K562 (cell line): ENCODE measurements at regions not wholly inside any gene's neighbourhood (a gene's known extent, or its start where the extent isn't known, plus 50 kb on each side); places are given as distances from the start of the nearest gene placed in this dataset.

ENCODE experiments used
- ATAC-seq: fragments of 200-7000 bp; cut with Tn5 transposase; 3 replicates; pipeline ENCODE4 v1.9.1; 2020; ENCODE audit warnings: moderate library complexity
- BruUV-seq: library from RNA; stranded (reverse); fragments of 400-500 nt; replicated peaks from 2 replicates; lab custom pipeline; 2021; lab: Mats Ljungman, UMichigan
- CTCF ChIA-PET: fragments of 300-600 bp; formaldehyde crosslinking; extraction: SDS; loops from one replicate; lab custom pipeline; 2021; ENCODE audit warnings: low intra/inter-chr PET ratio; lab: Yijun Ruan, JAX
- POLR2A ChIA-PET: fragments of 300-600, 350-650 bp; sonication (Branson Sonifier 250); formaldehyde crosslinking; extraction: SDS; loops from one replicate; lab custom pipeline; 2021; ENCODE audit warnings: antibody characterized with exemption, inconsistent platforms; lab: Yijun Ruan, JAX
- DNase-seq, 4 experiments: peaks; one replicate each; pipeline versions ENCODE4 v3.0.0 to v3.0.0-alpha.2; 2011 to 2018; ENCODE audit warnings: low spot score in 3 of 4, mixed read lengths in 3 of 4; ENCODE audit errors: extremely low read depth in 1 of 4
- FAIRE-seq: peaks from 2 replicates; lab custom pipeline; 2011; peaks lifted over from hg19 to GRCh38; lab: Jason Lieb, UNC
- H2AFZ ChIP-seq: 2 replicates; pipeline ENCODE4 v1.6.0; 2011; ENCODE audit warnings: low read depth, low read length, control low read depth, inconsistent platforms
- H3K27ac ChIP-seq: fragments of 200-600 bp; 3 replicates; pipeline ENCODE4 v1.8.0; 2011; ENCODE audit warnings: low read depth, mild to moderate bottlenecking, control low read depth, inconsistent platforms, low read length, moderate library complexity, mixed read lengths; ENCODE audit errors: extremely low read depth
- H3K27me3 ChIP-seq, 2 experiments: fragments of 300-600 bp in 1 of 2; 2 replicates in 1 of 2; 3 replicates in 1 of 2; pipeline versions ENCODE4 v1.6.0 to v1.8.0; 2011; ENCODE audit warnings: inconsistent platforms in 2 of 2, low read length in 2 of 2, mild to moderate bottlenecking in 1 of 2, mixed read lengths in 1 of 2, moderate library complexity in 1 of 2; ENCODE audit not compliant: control insufficient read depth in 2 of 2, insufficient read depth in 2 of 2
- H3K36me3 ChIP-seq: fragments of 300-600 bp; 3 replicates; pipeline ENCODE4 v1.8.0; 2011; ENCODE audit warnings: mild to moderate bottlenecking, low read length, inconsistent platforms; ENCODE audit not compliant: control insufficient read depth, insufficient read depth
- H3K4me1 ChIP-seq, 2 experiments: fragments of 200-600 bp in 1 of 2; replicated peaks in 1 of 2; 2 replicates in 1 of 2; 3 replicates in 1 of 2; pipeline versions ENCODE4 v1.5.1 to v1.8.0; 2011; ENCODE audit warnings: inconsistent platforms in 2 of 2, low read length in 2 of 2, mild to moderate bottlenecking in 1 of 2, mixed read lengths in 1 of 2, moderate library complexity in 1 of 2; ENCODE audit not compliant: control insufficient read depth in 2 of 2, insufficient read depth in 2 of 2
- H3K4me2 ChIP-seq: 2 replicates; pipeline ENCODE4 v1.6.1; 2011; ENCODE audit warnings: low read length, control low read depth, inconsistent platforms, mixed read lengths; ENCODE audit not compliant: insufficient read depth
- H3K4me3 ChIP-seq: fragments of 200-600 bp; sonication (generic), shearing (Covaris generic); 2 replicates; pipeline ENCODE4 v1.5.1; 2016; ENCODE audit warnings: control low read depth, inconsistent platforms
- H3K79me2 ChIP-seq: fragments of 200-600 bp; 3 replicates; pipeline ENCODE4 v1.8.0; 2011; ENCODE audit warnings: low read length, inconsistent platforms; ENCODE audit not compliant: control insufficient read depth, insufficient read depth
- H3K9ac ChIP-seq, 2 experiments: 2 replicates each; pipeline versions ENCODE4 v1.6.0 to v1.6.1; 2011; ENCODE audit warnings: low read depth in 2 of 2, low read length in 2 of 2, control low read depth in 1 of 2, inconsistent platforms in 1 of 2, mild to moderate bottlenecking in 1 of 2, mixed read lengths in 1 of 2; ENCODE audit not compliant: insufficient read depth in 1 of 2
- H3K9me1 ChIP-seq: one replicate; pipeline ENCODE4 v1.6.0; 2011; ENCODE audit warnings: inconsistent platforms, mild to moderate bottlenecking, low read length, moderate library complexity; ENCODE audit not compliant: control insufficient read depth, insufficient read depth
- H3K9me3 ChIP-seq: replicated peaks from 2 replicates; pipeline ENCODE4 v1.5.1; 2011; ENCODE audit warnings: low read depth, low read length, inconsistent platforms; ENCODE audit not compliant: control insufficient read depth, insufficient read depth
- H4K20me1 ChIP-seq: replicated peaks from 2 replicates; pipeline ENCODE4 v1.6.1; 2011; ENCODE audit warnings: low read length, inconsistent platforms, mixed read lengths; ENCODE audit not compliant: control insufficient read depth, insufficient read depth
- ATF1 ChIP-seq, 2 experiments: fragments of 450-650 bp in 1 of 2; IDR thresholded peaks; 2 replicates each; pipeline ENCODE4 v1.6.1; 2016; ENCODE audit warnings: missing compliant biosample characterization in 1 of 2, missing genetic modification characterization in 1 of 2
- CBFA2T3 ChIP-seq: fragments of 450-650 bp; IDR thresholded peaks from 2 replicates; pipeline ENCODE4 v1.6.1; 2017
- EWSR1 ChIP-seq: fragments of 450-650 bp; IDR thresholded peaks from 2 replicates; pipeline ENCODE4 v1.6.1; 2018; ENCODE audit warnings: borderline replicate concordance, mild to moderate bottlenecking, low read depth, moderate library complexity; ENCODE audit not compliant: partially characterized antibody
- FOXJ3 ChIP-seq: sonication (generic); formaldehyde crosslinking; IDR thresholded peaks from 2 replicates; pipeline ENCODE4 v1.4.0; 2020; ENCODE audit warnings: mild to moderate bottlenecking, missing genetic modification reagents
- MAFF ChIP-seq: IDR thresholded peaks from 2 replicates; pipeline ENCODE4 v1.6.1; 2012; ENCODE audit warnings: low read length, improper control_type of control experiment
- NFYB ChIP-seq: IDR thresholded peaks from 2 replicates; pipeline ENCODE4 v1.6.1; 2011; ENCODE audit warnings: mild to moderate bottlenecking, moderate library complexity; ENCODE audit not compliant: insufficient read length; ENCODE audit errors: extremely low read depth
- NR2C2 ChIP-seq, 2 experiments: fragments of 200-800 bp in 1 of 2; sonication (Bioruptor generic) in 1 of 2; sonication (generic) in 1 of 2; formaldehyde crosslinking in 1 of 2; IDR thresholded peaks; 2 replicates each; pipeline versions ENCODE4 v1.6.1 to v1.8.0; 2016 to 2022; ENCODE audit warnings: mild to moderate bottlenecking in 1 of 2, missing compliant biosample characterization in 1 of 2, missing genetic modification characterization in 1 of 2, missing genetic modification reagents in 1 of 2
- PCBP2 ChIP-seq: fragments of 200-400 bp; formaldehyde crosslinking; IDR thresholded peaks from 2 replicates; pipeline ENCODE4 v1.6.1; 2018; ENCODE audit warnings: low read length, low read depth, mild to moderate bottlenecking, moderate library complexity; ENCODE audit not compliant: poor library complexity, severe bottlenecking
- PML ChIP-seq: IDR thresholded peaks from 2 replicates; pipeline ENCODE4 v1.6.1; 2012; ENCODE audit warnings: low read length, inconsistent platforms
- POU5F1 ChIP-seq: fragments of 150-350 bp; IDR thresholded peaks from 2 replicates; pipeline ENCODE4 v1.6.1; 2014; ENCODE audit warnings: borderline replicate concordance, low read length, low read depth, mild to moderate bottlenecking; ENCODE audit not compliant: partially characterized antibody
- PTBP1 ChIP-seq: fragments of 200-400 bp; formaldehyde crosslinking; IDR thresholded peaks from 2 replicates; pipeline ENCODE4 v1.6.1; 2017; ENCODE audit warnings: low read depth, low read length
- SETDB1 ChIP-seq: IDR thresholded peaks from one replicate; pipeline ENCODE4 v1.6.1; 2012; ENCODE audit warnings: low read length, control low read depth, inconsistent platforms
- SMAD4 ChIP-seq: fragments of 250-450 bp; sonication (Bioruptor Pico); conservative IDR thresholded peaks from 2 replicates; pipeline ENCODE4 v1.8.0; 2021; ENCODE audit warnings: inconsistent platforms, mild to moderate bottlenecking, moderate library complexity
- SNRNP70 ChIP-seq: fragments of 200-400 bp; formaldehyde crosslinking; optimal IDR thresholded peaks from 2 replicates; pipeline ENCODE3; 2017; ENCODE audit warnings: low read depth, low read length
- TFAP4 ChIP-seq: sonication (generic); formaldehyde crosslinking; IDR thresholded peaks from 2 replicates; pipeline ENCODE4 v1.8.0; 2022; ENCODE audit warnings: missing genetic modification reagents, mild to moderate bottlenecking, moderate library complexity, borderline replicate concordance
- ZNF175 ChIP-seq: fragments of 200-800 bp; sonication (Bioruptor generic); IDR thresholded peaks from 2 replicates; pipeline ENCODE4 v1.6.1; 2016; ENCODE audit warnings: low read depth, mild to moderate bottlenecking, missing genetic modification characterization, missing compliant biosample characterization
- ZNF212 ChIP-seq: fragments of 450-650 bp; formaldehyde crosslinking; IDR thresholded peaks from 2 replicates; pipeline ENCODE4 v1.4.0; 2020; ENCODE audit warnings: mild to moderate bottlenecking
- ZNF274 ChIP-seq: IDR thresholded peaks from 2 replicates; pipeline ENCODE4 v1.6.1; 2011; ENCODE audit warnings: low read depth, mild to moderate bottlenecking, low read length, moderate library complexity, borderline replicate concordance
- whole genome bisulfite sequencing: fragments of 100-300 bp; shearing (Covaris generic); methylation state at CpG from one replicate; pipeline ENCODE4 v1.1.6; 2016; ENCODE audit warnings: low coverage, mixed read lengths; ENCODE audit not compliant: insufficient coverage; ENCODE audit errors: missing lambda C conversion rate; 5-methylcytosine and 5-hydroxymethylcytosine counted together
- in situ Hi-C: fragments of 300-500 bp; cut with MboI; formaldehyde crosslinking; loops from 4 replicates; pipeline ENCODE4 v1.15.0; 2018; ENCODE audit warnings: inconsistent platforms, mixed read lengths
- intact Hi-C: fragments of 100-400 bp; cut with micrococcal nuclease; formaldehyde crosslinking; loops from 2 replicates; pipeline ENCODE4 v1.14.2; 2022
- TF ChIP-seq, protein P1 (sequence below): sonication (generic); formaldehyde crosslinking; IDR thresholded peaks from 2 replicates; pipeline ENCODE4 v1.8.0; 2022; ENCODE audit warnings: mild to moderate bottlenecking, missing genetic modification reagents
- TF ChIP-seq, protein P2 (sequence below): fragments of 250-450 bp; sonication (Bioruptor Pico); IDR thresholded peaks from 2 replicates; pipeline ENCODE4 v1.9.0; 2021; ENCODE audit warnings: mild to moderate bottlenecking

GRCh38 chr2:53576166-53576565 is 191.4 kb upstream of the CHAC2 start:
- ChIA-PET POLR2A (interaction anchor here (0.6 kb wide), 1 partner anchor 29 kb away, joined by 3 read pairs; no protein-coding TSS in a partner anchor), CTCF (no interaction called here)
- in situ Hi-C loops (no loop called here), intact Hi-C loops (no loop called here)
- TF ChIP-seq PML (no peak), SNRNP70 (no peak), MAFF (no peak), POU5F1 (no peak), TFAP4 (no peak), PTBP1 (no peak), NR2C2 (CRISPR knock-in tag; IDR thresholded peaks at IDR 0.05) (no peak), NR2C2 (tag; IDR thresholded peaks at IDR 0.05) (no peak), ZNF212 (CRISPR knock-in tag) (no peak), EWSR1 (no peak), ZNF274 (no peak), SETDB1 (no peak), ATF1 (CRISPR knock-in tag; IDR thresholded peaks at IDR 0.05) (no peak), ATF1 (tag; IDR thresholded peaks at IDR 0.05) (no peak), SMAD4 (CRISPR knock-in tag) (no peak), CBFA2T3 (no peak), NFYB (no peak), PCBP2 (no peak), FOXJ3 (CRISPR knock-in tag) (no peak), ZNF175 (CRISPR knock-in tag) (no peak)
- TF ChIP-seq, protein P1, sequence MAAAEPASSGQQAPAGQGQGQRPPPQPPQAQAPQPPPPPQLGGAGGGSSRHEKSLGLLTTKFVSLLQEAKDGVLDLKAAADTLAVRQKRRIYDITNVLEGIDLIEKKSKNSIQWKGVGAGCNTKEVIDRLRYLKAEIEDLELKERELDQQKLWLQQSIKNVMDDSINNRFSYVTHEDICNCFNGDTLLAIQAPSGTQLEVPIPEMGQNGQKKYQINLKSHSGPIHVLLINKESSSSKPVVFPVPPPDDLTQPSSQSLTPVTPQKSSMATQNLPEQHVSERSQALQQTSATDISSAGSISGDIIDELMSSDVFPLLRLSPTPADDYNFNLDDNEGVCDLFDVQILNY (CRISPR knock-in tag), result no peak
- TF ChIP-seq, protein P2, sequence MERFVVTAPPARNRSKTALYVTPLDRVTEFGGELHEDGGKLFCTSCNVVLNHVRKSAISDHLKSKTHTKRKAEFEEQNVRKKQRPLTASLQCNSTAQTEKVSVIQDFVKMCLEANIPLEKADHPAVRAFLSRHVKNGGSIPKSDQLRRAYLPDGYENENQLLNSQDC (CRISPR knock-in tag), result no peak
- ATAC-seq, result no peak
- Histone ChIP-seq H3K9ac (no peak overlapping the region), H3K36me3 (no peaks in the 10 kb centered on the region), H3K27ac (no peak overlapping the region), H3K9me3 (no peaks in the 10 kb centered on the region), H3K4me1 (no peaks in the 10 kb centered on the region), H2AFZ (no peak overlapping the region), H3K27me3 (no peaks in the 10 kb centered on the region), H4K20me1 (no peaks in the 10 kb centered on the region), H3K4me3 (no peak overlapping the region), H3K9me1 (no peaks in the 10 kb centered on the region), H3K4me2 (no peak overlapping the region), H3K79me2 (no peaks in the 10 kb centered on the region)
- WGBS, result 0% methylated on average over 3 of the region's 3 CpGs
- no peak for FAIRE-seq
- BruUV-seq, result no TSS peak
- no peak for DNase-seq
